A673 (cell line): ENCODE measurements at regions not wholly inside any gene's neighbourhood (a gene's known extent, or its start where the extent isn't known, plus 50 kb on each side); places are given as distances from the start of the nearest gene placed in this dataset.

ENCODE experiments used
- BruUV-seq: library from RNA; stranded (reverse); fragments of 400-500 nt; replicated peaks from 2 replicates; lab custom pipeline; 2021; lab: Mats Ljungman, UMichigan
- CTCF ChIA-PET: fragments of 300-600 bp; sonication (Branson Sonifier 250); formaldehyde crosslinking; loops from one replicate; lab custom pipeline; 2022; ENCODE audit warnings: antibody characterized with exemption; lab: Charles Lee
- POLR2A ChIA-PET: fragments of 300-600 bp; sonication (Branson Sonifier 250); formaldehyde crosslinking; loops from one replicate; lab custom pipeline; 2022; ENCODE audit warnings: antibody characterized with exemption; ENCODE audit not compliant: low non-redundant PET; lab: Charles Lee
- DNase-seq: peaks from one replicate; pipeline ENCODE4 v3.0.0-alpha.2; 2015; ENCODE audit warnings: low spot score
- H3K27ac ChIP-seq: fragments of 200-600 bp; sonication (generic); 2 replicates; pipeline ENCODE4 v1.5.1; 2016; ENCODE audit warnings: mixed run types, low read depth, mild to moderate bottlenecking, mixed read lengths, antibody characterized with exemption, low read length; ENCODE audit not compliant: poor library complexity, severe bottlenecking
- H3K27me3 ChIP-seq: fragments of 200-600 bp; sonication (generic); replicated peaks from 2 replicates; pipeline ENCODE4 v1.6.1; 2017; ENCODE audit warnings: mixed run types, low read depth, mild to moderate bottlenecking, mixed read lengths, antibody characterized with exemption, low read length; ENCODE audit not compliant: insufficient read depth, poor library complexity
- H3K36me3 ChIP-seq: fragments of 200-600 bp; sonication (generic); 2 replicates; pipeline ENCODE4 v1.6.1; 2016; ENCODE audit warnings: mixed run types, mild to moderate bottlenecking, mixed read lengths, antibody characterized with exemption, low read length; ENCODE audit not compliant: insufficient read depth, poor library complexity, severe bottlenecking
- H3K4me1 ChIP-seq: fragments of 200-600 bp; sonication (generic); 2 replicates; pipeline ENCODE4 v1.6.1; 2017; ENCODE audit warnings: mixed run types, mild to moderate bottlenecking, mixed read lengths, antibody characterized with exemption, low read length; ENCODE audit not compliant: insufficient read depth, poor library complexity, severe bottlenecking
- H3K4me3 ChIP-seq: fragments of 200-600 bp; sonication (generic); 2 replicates; pipeline ENCODE4 v1.5.1; 2016; ENCODE audit warnings: low read depth, mixed run types, mild to moderate bottlenecking, mixed read lengths, low read length; ENCODE audit not compliant: poor library complexity, severe bottlenecking
- H3K9me3 ChIP-seq: fragments of 200-600 bp; sonication (generic); 2 replicates; pipeline ENCODE4 v1.6.1; 2016; ENCODE audit warnings: mixed run types, low read depth, mild to moderate bottlenecking, mixed read lengths, antibody characterized with exemption, low read length; ENCODE audit not compliant: poor library complexity, severe bottlenecking
- EZH2 ChIP-seq: fragments of 200-600 bp; sonication (generic); IDR thresholded peaks from 2 replicates; pipeline ENCODE4 v1.6.1; 2017; ENCODE audit warnings: borderline replicate concordance, low read depth, mild to moderate bottlenecking, mixed read lengths, antibody characterized with exemption, low read length; ENCODE audit not compliant: poor library complexity, severe bottlenecking
- intact Hi-C: fragments of 100-400 bp; cut with micrococcal nuclease; formaldehyde crosslinking; loops from one replicate; pipeline ENCODE4 v1.10.0; 2022; ENCODE audit not compliant: unreplicated experiment
- TF ChIP-seq, protein P1 (sequence below): fragments of 300-800, 200-600 bp; sonication (generic); conservative IDR thresholded peaks from 2 replicates; pipeline ENCODE4 v1.5.1; 2017; ENCODE audit warnings: low read depth, mild to moderate bottlenecking, antibody characterized with exemption, low read length, moderate library complexity, mixed read lengths

DNA sequence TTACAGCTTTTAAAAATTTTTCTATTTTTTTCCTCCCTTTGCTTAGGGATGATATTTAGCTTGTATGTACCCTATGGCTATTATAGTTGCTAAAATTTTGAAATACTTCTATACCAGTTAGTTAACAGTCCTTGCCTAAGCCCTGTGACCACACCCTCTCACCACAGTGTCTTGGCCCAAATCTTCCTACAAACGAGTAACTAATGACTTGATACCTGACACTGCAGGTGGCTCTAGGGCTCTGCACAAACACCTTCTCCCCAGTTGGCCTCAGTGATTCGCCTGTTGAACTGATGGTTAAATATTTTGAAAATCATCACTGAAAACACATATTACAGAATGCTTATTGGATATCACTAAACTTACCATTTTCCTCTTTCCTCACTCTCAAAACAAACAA is 449.6 kb upstream of the CHD1 start:
- Histone ChIP-seq H3K4me3 (no peak overlapping the region), H3K9me3 (peaks cover 2% of the 10 kb centered on the region), H3K36me3 (no peaks in the 10 kb centered on the region), H3K27me3 (no peaks in the 10 kb centered on the region), H3K4me1 (no peaks in the 10 kb centered on the region), H3K27ac (no peak overlapping the region)
- BruUV-seq: no TSS peak
- CTCF ChIA-PET: no interaction called here
- TF ChIP-seq EZH2: no peak
- TF ChIP-seq, protein P1, sequence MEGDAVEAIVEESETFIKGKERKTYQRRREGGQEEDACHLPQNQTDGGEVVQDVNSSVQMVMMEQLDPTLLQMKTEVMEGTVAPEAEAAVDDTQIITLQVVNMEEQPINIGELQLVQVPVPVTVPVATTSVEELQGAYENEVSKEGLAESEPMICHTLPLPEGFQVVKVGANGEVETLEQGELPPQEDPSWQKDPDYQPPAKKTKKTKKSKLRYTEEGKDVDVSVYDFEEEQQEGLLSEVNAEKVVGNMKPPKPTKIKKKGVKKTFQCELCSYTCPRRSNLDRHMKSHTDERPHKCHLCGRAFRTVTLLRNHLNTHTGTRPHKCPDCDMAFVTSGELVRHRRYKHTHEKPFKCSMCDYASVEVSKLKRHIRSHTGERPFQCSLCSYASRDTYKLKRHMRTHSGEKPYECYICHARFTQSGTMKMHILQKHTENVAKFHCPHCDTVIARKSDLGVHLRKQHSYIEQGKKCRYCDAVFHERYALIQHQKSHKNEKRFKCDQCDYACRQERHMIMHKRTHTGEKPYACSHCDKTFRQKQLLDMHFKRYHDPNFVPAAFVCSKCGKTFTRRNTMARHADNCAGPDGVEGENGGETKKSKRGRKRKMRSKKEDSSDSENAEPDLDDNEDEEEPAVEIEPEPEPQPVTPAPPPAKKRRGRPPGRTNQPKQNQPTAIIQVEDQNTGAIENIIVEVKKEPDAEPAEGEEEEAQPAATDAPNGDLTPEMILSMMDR: no peak
- POLR2A ChIA-PET: no interaction called here
- no peak for DNase-seq
- intact Hi-C loops: no loop called here

DNA sequence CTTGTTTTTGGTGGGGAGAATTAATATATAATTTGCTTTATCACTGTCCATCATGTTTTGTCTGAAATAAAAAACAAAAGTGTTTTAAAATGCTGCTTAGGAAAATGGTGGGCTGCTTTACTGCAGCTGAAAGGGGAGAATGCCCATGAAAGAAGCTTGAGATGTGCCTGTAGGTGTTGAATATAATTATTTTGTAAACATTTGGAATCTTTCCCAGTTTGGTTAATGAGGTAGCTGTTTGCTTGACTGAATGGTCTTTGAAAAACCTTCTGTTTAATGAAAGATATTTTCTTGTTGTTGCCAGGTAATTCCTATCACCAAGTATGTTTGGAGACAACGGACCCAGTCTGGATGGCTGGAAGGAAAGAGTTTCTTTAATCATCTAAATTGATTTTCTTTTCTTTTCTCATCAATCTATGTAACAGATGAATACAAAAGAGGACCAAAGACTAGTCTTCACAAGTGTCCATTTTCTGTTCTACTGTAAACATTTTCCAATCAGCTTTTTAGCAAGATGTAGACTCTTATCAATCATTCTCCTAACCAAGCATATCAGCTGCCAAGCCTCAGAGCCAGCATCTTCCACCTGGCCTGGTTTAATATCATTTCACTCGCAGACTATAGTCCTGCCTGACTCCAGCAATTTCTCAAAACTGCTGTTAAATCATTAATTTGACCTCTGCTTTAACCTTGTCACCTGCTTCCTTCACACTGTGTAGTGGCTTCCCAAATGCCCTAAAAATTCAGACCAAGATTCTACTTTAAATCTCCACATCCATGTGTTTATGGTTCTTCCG is 441.2 kb upstream of the CHD1 start:
- Histone ChIP-seq H3K9me3 (no peaks in the 10 kb centered on the region), H3K36me3 (no peaks in the 10 kb centered on the region), H3K27ac (no peak overlapping the region), H3K4me3 (no peak overlapping the region), H3K4me1 (no peaks in the 10 kb centered on the region), H3K27me3 (no peaks in the 10 kb centered on the region)
- no peak for DNase-seq
- TF ChIP-seq EZH2: no peak
- TF ChIP-seq, protein P1: no peak
- ChIA-PET CTCF (no interaction called here), POLR2A (no interaction called here)
- intact Hi-C loops: no loop called here
- no TSS peak for BruUV-seq

DNA sequence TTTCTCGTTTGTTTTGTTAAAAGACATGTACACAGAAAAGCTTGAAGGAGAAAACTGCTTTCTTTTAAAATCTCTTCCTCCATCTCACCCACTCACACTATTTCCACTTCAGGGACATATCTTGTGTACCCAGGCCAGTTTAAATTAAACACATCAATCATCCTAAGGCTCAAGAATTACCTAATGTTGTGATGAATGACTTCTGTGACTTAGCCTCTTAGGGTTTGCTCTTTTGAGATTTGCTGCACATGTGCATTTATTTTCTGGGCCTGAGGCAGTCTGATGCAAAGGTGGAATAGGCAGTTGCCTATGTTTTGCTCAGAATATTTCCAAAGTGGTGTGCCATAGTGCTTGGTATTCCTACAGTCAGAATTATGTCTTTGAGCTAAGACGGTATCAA is 439.9 kb upstream of the CHD1 start:
- POLR2A ChIA-PET: no interaction called here

More for the DNA sequence above, 439.9 kb upstream of the CHD1 start:
- intact Hi-C loops: no loop called here
- no peaks in the 10 kb centered on the region for H3K4me1 ChIP-seq
- H3K27ac ChIP-seq: no peak overlapping the region
- BruUV-seq: no TSS peak
- H3K27me3 ChIP-seq: no peaks in the 10 kb centered on the region
- no peak overlapping the region for H3K4me3 ChIP-seq
- H3K36me3 ChIP-seq: no peaks in the 10 kb centered on the region
- CTCF ChIA-PET: no interaction called here
- no peak for DNase-seq
- no peaks in the 10 kb centered on the region for H3K9me3 ChIP-seq
- TF ChIP-seq, protein P1: no peak
- TF ChIP-seq EZH2: no peak
